ENCODE measurements at regions not wholly inside any gene's neighbourhood (a gene's known extent, or its start where the extent isn't known, plus 50 kb on each side); places are given as distances from the start of the nearest gene placed in this dataset.

DNA sequence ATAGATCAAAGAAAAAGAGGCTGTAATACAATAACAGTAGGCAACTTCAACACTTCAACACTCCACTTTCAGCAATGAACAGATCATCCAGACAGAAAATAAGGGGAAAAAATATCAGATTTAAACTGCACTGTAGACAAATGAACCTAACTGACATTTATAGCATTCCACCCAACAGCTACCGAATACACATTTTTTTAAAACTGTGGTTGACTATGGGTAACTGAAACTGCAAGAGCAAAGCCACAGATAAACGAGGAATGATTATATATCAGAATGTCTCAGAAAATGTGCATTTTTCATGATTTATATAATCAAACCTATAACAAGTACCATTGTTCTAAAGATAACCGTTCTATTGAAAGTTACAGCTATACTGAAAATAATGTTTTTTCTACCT, 514.9 kb upstream of the DPPA4 start:
- no peaks in the 10 kb centered on the region for H3K27me3 ChIP-seq (ENCODE audit: control insufficient read depth in 4 of 4, insufficient read depth in 4 of 4, low read length in 3 of 4)
- 74% methylated on average over 3 of the region's 3 CpGs for WGBS
- DNase-seq (ENCODE audit: low spot score): no peak
- H3K9ac ChIP-seq (ENCODE audit: low read depth in 1 of 2, low read length in 2 of 2): no peak overlapping the region
- no peaks in the 10 kb centered on the region for H3K36me3 ChIP-seq (ENCODE audit: control insufficient read depth in 4 of 4, insufficient read depth in 3 of 4, low read depth in 1 of 4, low read length in 3 of 4)
- H3K27ac ChIP-seq (ENCODE audit: low read depth in 1 of 2, low read length in 2 of 2): no peak overlapping the region
- TF ChIP-seq, protein P1, sequence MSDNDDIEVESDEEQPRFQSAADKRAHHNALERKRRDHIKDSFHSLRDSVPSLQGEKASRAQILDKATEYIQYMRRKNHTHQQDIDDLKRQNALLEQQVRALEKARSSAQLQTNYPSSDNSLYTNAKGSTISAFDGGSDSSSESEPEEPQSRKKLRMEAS (IDR thresholded peaks at IDR 0.05): no peak
- TF ChIP-seq HNF4G (IDR thresholded peaks at IDR 0.05) (no peak), JUND (IDR thresholded peaks at IDR 0.05) (no peak), RXRA (IDR thresholded peaks at IDR 0.05) (no peak), HNF4A (conservative IDR thresholded peaks at IDR 0.05) (no peak), EGR1 (IDR thresholded peaks at IDR 0.05; ENCODE audit: low read depth in 2 of 2) (no peak), TAF1 (conservative IDR thresholded peaks at IDR 0.05) (no peak), FOXA2 (IDR thresholded peaks at IDR 0.05) (no peak), YY1 (IDR thresholded peaks at IDR 0.05) (no peak), RAD21 (IDR thresholded peaks at IDR 0.05) (no peak), GABPA (IDR thresholded peaks at IDR 0.05 in 1 of 2, conservative IDR thresholded peaks at IDR 0.05 in 1 of 2) (no peak)
- TF ChIP-seq, protein P2, sequence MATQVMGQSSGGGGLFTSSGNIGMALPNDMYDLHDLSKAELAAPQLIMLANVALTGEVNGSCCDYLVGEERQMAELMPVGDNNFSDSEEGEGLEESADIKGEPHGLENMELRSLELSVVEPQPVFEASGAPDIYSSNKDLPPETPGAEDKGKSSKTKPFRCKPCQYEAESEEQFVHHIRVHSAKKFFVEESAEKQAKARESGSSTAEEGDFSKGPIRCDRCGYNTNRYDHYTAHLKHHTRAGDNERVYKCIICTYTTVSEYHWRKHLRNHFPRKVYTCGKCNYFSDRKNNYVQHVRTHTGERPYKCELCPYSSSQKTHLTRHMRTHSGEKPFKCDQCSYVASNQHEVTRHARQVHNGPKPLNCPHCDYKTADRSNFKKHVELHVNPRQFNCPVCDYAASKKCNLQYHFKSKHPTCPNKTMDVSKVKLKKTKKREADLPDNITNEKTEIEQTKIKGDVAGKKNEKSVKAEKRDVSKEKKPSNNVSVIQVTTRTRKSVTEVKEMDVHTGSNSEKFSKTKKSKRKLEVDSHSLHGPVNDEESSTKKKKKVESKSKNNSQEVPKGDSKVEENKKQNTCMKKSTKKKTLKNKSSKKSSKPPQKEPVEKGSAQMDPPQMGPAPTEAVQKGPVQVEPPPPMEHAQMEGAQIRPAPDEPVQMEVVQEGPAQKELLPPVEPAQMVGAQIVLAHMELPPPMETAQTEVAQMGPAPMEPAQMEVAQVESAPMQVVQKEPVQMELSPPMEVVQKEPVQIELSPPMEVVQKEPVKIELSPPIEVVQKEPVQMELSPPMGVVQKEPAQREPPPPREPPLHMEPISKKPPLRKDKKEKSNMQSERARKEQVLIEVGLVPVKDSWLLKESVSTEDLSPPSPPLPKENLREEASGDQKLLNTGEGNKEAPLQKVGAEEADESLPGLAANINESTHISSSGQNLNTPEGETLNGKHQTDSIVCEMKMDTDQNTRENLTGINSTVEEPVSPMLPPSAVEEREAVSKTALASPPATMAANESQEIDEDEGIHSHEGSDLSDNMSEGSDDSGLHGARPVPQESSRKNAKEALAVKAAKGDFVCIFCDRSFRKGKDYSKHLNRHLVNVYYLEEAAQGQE (IDR thresholded peaks at IDR 0.05): no peak
- no peaks in the 10 kb centered on the region for H3K4me1 ChIP-seq (ENCODE audit: control insufficient read depth in 4 of 4, insufficient read depth in 4 of 4, low read length in 3 of 4)
- peaks cover 3 to 7% (median 6%) of the 10 kb centered on the region in 4 donors for H3K9me3 ChIP-seq (ENCODE audit: control insufficient read depth in 4 of 4, low read length in 3 of 4)
- no peak overlapping the region for H3K4me3 ChIP-seq (ENCODE audit: low read depth in 1 of 3, low read length in 3 of 3)

DNA sequence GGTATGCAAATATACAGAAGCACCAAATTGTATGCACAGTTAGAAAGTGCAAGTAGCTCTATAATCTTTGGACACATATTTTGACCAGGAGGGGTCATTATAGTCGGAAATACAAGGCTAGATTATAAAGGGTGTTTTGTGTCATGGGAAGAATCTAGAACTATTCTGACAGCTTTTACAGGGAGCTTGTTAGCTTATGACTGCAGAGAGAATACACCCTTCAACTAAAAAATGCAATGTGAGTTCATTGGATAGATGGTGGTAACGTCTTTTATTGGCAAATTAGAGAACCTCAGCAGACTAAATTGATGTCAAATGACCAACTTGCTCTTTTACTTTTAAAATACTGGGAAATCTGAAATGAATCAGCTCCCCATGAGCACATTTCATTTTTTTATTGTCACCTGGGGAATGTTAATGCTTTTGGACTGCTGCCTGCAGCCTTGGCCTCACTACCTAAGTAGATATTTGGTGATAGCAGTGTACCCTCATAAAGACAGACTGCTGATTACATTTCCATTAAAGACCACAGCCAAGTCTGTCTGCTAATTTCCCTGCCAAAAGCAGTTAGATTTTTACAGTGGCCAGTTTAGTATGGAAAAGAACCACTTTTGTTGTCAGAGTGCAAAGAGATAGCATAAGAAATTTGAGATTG, 515.9 kb upstream of the DPPA4 start:
- Histone ChIP-seq H3K27me3 (ENCODE audit: control insufficient read depth in 4 of 4, insufficient read depth in 4 of 4, low read length in 3 of 4) (no peaks in the 10 kb centered on the region), H3K9me3 (ENCODE audit: control insufficient read depth in 4 of 4, low read length in 3 of 4) (peaks cover 3 to 7% (median 6%) of the 10 kb centered on the region in 4 donors), H3K4me1 (ENCODE audit: control insufficient read depth in 4 of 4, insufficient read depth in 4 of 4, low read length in 3 of 4) (no peaks in the 10 kb centered on the region), H3K4me3 (ENCODE audit: low read depth in 1 of 3, low read length in 3 of 3) (no peak overlapping the region), H3K27ac (ENCODE audit: low read depth in 1 of 2, low read length in 2 of 2) (no peak overlapping the region), H3K9ac (ENCODE audit: low read depth in 1 of 2, low read length in 2 of 2) (no peak overlapping the region), H3K36me3 (ENCODE audit: control insufficient read depth in 4 of 4, insufficient read depth in 3 of 4, low read depth in 1 of 4, low read length in 3 of 4) (no peaks in the 10 kb centered on the region)
- no peak for DNase-seq (ENCODE audit: low spot score)
- WGBS: 50% methylated on average over 2 of the region's 2 CpGs
- TF ChIP-seq FOXA1 (IDR thresholded peaks at IDR 0.05) (no peak), TAF1 (conservative IDR thresholded peaks at IDR 0.05) (no peak), HNF4G (IDR thresholded peaks at IDR 0.05) (no peak), SP1 (IDR thresholded peaks at IDR 0.05) (no peak), RAD21 (IDR thresholded peaks at IDR 0.05) (no peak), YY1 (IDR thresholded peaks at IDR 0.05) (no peak), EGR1 (IDR thresholded peaks at IDR 0.05; ENCODE audit: low read depth in 2 of 2) (no peak), JUND (IDR thresholded peaks at IDR 0.05) (no peak), RXRA (IDR thresholded peaks at IDR 0.05) (no peak), HNF4A (conservative IDR thresholded peaks at IDR 0.05) (no peak), GABPA (IDR thresholded peaks at IDR 0.05 in 1 of 2, conservative IDR thresholded peaks at IDR 0.05 in 1 of 2) (no peak), FOXA2 (IDR thresholded peaks at IDR 0.05) (no peak), NR2F2 (IDR thresholded peaks at IDR 0.05) (no peak)
- TF ChIP-seq, protein P3, sequence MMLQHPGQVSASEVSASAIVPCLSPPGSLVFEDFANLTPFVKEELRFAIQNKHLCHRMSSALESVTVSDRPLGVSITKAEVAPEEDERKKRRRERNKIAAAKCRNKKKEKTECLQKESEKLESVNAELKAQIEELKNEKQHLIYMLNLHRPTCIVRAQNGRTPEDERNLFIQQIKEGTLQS (IDR thresholded peaks at IDR 0.05): no peak
- TF ChIP-seq, protein P4, sequence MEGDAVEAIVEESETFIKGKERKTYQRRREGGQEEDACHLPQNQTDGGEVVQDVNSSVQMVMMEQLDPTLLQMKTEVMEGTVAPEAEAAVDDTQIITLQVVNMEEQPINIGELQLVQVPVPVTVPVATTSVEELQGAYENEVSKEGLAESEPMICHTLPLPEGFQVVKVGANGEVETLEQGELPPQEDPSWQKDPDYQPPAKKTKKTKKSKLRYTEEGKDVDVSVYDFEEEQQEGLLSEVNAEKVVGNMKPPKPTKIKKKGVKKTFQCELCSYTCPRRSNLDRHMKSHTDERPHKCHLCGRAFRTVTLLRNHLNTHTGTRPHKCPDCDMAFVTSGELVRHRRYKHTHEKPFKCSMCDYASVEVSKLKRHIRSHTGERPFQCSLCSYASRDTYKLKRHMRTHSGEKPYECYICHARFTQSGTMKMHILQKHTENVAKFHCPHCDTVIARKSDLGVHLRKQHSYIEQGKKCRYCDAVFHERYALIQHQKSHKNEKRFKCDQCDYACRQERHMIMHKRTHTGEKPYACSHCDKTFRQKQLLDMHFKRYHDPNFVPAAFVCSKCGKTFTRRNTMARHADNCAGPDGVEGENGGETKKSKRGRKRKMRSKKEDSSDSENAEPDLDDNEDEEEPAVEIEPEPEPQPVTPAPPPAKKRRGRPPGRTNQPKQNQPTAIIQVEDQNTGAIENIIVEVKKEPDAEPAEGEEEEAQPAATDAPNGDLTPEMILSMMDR (IDR thresholded peaks at IDR 0.05; ENCODE audit: low read depth, low read length, missing input control): no peak
- TF ChIP-seq, protein P5, sequence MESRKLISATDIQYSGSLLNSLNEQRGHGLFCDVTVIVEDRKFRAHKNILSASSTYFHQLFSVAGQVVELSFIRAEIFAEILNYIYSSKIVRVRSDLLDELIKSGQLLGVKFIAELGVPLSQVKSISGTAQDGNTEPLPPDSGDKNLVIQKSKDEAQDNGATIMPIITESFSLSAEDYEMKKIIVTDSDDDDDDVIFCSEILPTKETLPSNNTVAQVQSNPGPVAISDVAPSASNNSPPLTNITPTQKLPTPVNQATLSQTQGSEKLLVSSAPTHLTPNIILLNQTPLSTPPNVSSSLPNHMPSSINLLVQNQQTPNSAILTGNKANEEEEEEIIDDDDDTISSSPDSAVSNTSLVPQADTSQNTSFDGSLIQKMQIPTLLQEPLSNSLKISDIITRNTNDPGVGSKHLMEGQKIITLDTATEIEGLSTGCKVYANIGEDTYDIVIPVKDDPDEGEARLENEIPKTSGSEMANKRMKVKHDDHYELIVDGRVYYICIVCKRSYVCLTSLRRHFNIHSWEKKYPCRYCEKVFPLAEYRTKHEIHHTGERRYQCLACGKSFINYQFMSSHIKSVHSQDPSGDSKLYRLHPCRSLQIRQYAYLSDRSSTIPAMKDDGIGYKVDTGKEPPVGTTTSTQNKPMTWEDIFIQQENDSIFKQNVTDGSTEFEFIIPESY (IDR thresholded peaks at IDR 0.05): no peak
- TF ChIP-seq, protein P1 (IDR thresholded peaks at IDR 0.05): no peak
- TF ChIP-seq, protein P2 (IDR thresholded peaks at IDR 0.05): no peak
